Chondrocyte (in vitro differentiated cells): ENCODE measurements at regions not wholly inside any gene's neighbourhood (a gene's known extent, or its start where the extent isn't known, plus 50 kb on each side); places are given as distances from the start of the nearest gene placed in this dataset.
A peak's percentile ranks its signal among the peaks of the same experiment; 100 is the strongest.
"Not testable (repeated sequence)": the region's sequence is repeated elsewhere in the genome, so short reads cannot be mapped to it uniquely, and the experiment has no call there.

ENCODE experiments used
- DNase-seq: peaks from one replicate; pipeline ENCODE4 v3.0.0; 2021; ENCODE audit warnings: mixed read lengths, low spot score
- H3K27ac Mint-ChIP-seq: one replicate; pipeline ENCODE4 v1.8.0; 2021; ENCODE audit warnings: mild to moderate bottlenecking, moderate library complexity, mixed read lengths; ENCODE audit not compliant: unreplicated experiment
- H3K27me3 Mint-ChIP-seq: 2 replicates; pipeline ENCODE4 v1.8.0; 2021; ENCODE audit warnings: low read depth, mixed read lengths
- H3K36me3 Mint-ChIP-seq: 2 replicates; pipeline ENCODE4 v1.8.0; 2021; ENCODE audit warnings: low read depth, mixed read lengths
- H3K4me1 Mint-ChIP-seq: 2 replicates; pipeline ENCODE4 v1.8.0; 2021; ENCODE audit warnings: low read depth, mild to moderate bottlenecking, mixed read lengths
- H3K4me3 Mint-ChIP-seq: one replicate; pipeline ENCODE4 v1.8.0; 2021; ENCODE audit warnings: mild to moderate bottlenecking, moderate library complexity, mixed read lengths; ENCODE audit not compliant: unreplicated experiment
- H3K9me3 Mint-ChIP-seq: 2 replicates; pipeline ENCODE4 v1.8.0; 2021; ENCODE audit warnings: low read depth, mixed read lengths
- CTCF ChIP-seq: fragments of 200-600 bp; sonication (generic); IDR thresholded peaks from 2 replicates; pipeline ENCODE4 v1.5.0; 2021; ENCODE audit warnings: antibody characterized with exemption, mild to moderate bottlenecking, moderate library complexity

GRCh38 chr1:104125970-104126369 lies 376.3 kb downstream of the AMY1C start:
- DNase-seq: no peak
- H3K27me3 Mint-ChIP-seq: peaks cover 9% of the 10 kb centered on the region
- no peaks in the 10 kb centered on the region for H3K4me1 Mint-ChIP-seq
- H3K27ac Mint-ChIP-seq: no peak overlapping the region
- H3K36me3 Mint-ChIP-seq: no peaks in the 10 kb centered on the region
- TF ChIP-seq CTCF: no peak
- H3K9me3 Mint-ChIP-seq: no peaks in the 10 kb centered on the region
- H3K4me3 Mint-ChIP-seq: no peak overlapping the region

GRCh38 chr1:104132382-104132973 lies 382.8 kb downstream of the AMY1C start:
- Mint-ChIP-seq H3K36me3 (no peaks in the 10 kb centered on the region), H3K27ac (no peak overlapping the region), H3K9me3 (no peaks in the 10 kb centered on the region), H3K4me1 (no peaks in the 10 kb centered on the region), H3K4me3 (no peak overlapping the region), H3K27me3 (peaks cover 8% of the 10 kb centered on the region)
- DNase-seq: no peak
- TF ChIP-seq CTCF: peak; percentile 81

GRCh38 chr1:104135036-104135435 lies 385.3 kb downstream of the AMY1C start:
- H3K27me3 Mint-ChIP-seq, DNase-seq, H3K9me3 Mint-ChIP-seq, H3K36me3 Mint-ChIP-seq, H3K4me3 Mint-ChIP-seq, H3K27ac Mint-ChIP-seq, H3K4me1 Mint-ChIP-seq: not testable (repeated sequence)

GRCh38 chr1:104136621-104137020 lies 386.9 kb downstream of the AMY1C start:
- H3K27me3 Mint-ChIP-seq: no peaks in the 10 kb centered on the region
- no peaks in the 10 kb centered on the region for H3K4me1 Mint-ChIP-seq
- no peaks in the 10 kb centered on the region for H3K36me3 Mint-ChIP-seq
- no peak overlapping the region for H3K4me3 Mint-ChIP-seq
- no peak for TF ChIP-seq CTCF
- DNase-seq: no peak
- no peaks in the 10 kb centered on the region for H3K9me3 Mint-ChIP-seq
- H3K27ac Mint-ChIP-seq: no peak overlapping the region

GRCh38 chr1:104156738-104157137 lies 407.0 kb downstream of the AMY1C start:
- Mint-ChIP-seq H3K36me3 (no peaks in the 10 kb centered on the region), H3K27me3 (no peaks in the 10 kb centered on the region), H3K27ac (no peak overlapping the region), H3K4me1 (no peaks in the 10 kb centered on the region), H3K9me3 (peaks cover 4% of the 10 kb centered on the region), H3K4me3 (no peak overlapping the region)
- no peak for TF ChIP-seq CTCF
- no peak for DNase-seq

- Mint-ChIP-seq H3K27me3 (peaks cover 5% of the 10 kb centered on the region), H3K4me3 (no peak overlapping the region), H3K9me3 (peaks cover 4% of the 10 kb centered on the region), H3K27ac (no peak overlapping the region), H3K4me1 (no peaks in the 10 kb centered on the region), H3K36me3 (no peaks in the 10 kb centered on the region)
- no peak for TF ChIP-seq CTCF
- DNase-seq: no peak
Measured at GRCh38 chr1:104163912-104164476, 414.3 kb downstream of the AMY1C start.
